SW 1271 (cell line): ENCODE measurements at regions not wholly inside any gene's neighbourhood (a gene's known extent, or its start where the extent isn't known, plus 50 kb on each side); places are given as distances from the start of the nearest gene placed in this dataset.
"Not testable (repeated sequence)": the region's sequence is repeated elsewhere in the genome, so short reads cannot be mapped to it uniquely, and the experiment has no call there.

Source experiments
- DNase-seq, 2 experiments: peaks; one replicate each; lab custom pipeline; 2025; lab: John Stamatoyannopoulos, UW

GRCh38 chr9:118650417-118650816 is 718.8 kb downstream of the BRINP1 start:
- DNase-seq: no peak

GRCh38 chr9:118651511-118651910 is 717.7 kb downstream of the BRINP1 start:
- DNase-seq: no peak

GRCh38 chr9:118652258-118652657 is 717.0 kb downstream of the BRINP1 start:
- no peak for DNase-seq

- no peak for DNase-seq
These were observed 716.3 kb downstream of the BRINP1 start for GRCh38 chr9:118652912-118653311.

- DNase-seq: no peak
These were observed 710.2 kb downstream of the BRINP1 start for GRCh38 chr9:118659011-118659410.

DNA sequence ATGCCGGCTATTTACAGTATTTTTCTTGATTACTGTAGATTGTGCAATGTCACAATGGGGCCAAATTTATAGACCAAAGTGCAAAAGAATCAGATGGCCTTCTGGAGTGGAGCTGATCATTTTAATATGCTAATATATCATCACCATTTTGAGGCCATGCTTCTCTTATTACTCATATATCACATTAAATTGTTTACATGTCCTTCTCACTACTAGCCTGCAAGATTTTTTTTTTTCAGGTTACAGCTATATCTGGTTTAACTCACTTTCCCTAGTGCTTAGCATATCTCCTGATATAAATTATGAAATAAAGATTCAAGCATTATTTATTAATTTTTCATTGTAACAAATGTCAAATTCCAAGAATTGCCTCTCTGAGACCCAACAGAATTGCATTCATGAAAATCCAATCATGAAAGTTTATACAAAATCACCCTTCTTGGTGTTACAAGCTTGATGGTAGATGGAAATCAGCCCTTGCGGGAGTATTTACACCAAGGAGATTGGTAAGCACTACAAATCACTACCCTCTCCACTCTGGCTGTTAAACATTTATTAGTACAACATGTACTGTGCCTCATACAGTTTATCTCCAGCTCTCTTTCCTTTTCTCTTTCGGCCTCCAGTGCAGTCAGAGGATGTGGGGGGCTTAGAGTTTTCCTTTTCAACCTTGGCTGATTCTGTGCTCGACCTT is 703.9 kb downstream of the BRINP1 start:
- DNase-seq: no peak

GRCh38 chr9:118670011-118670953 is 699.0 kb downstream of the BRINP1 start:
- no peak for DNase-seq

- DNase-seq: no peak
These were observed 694.3 kb downstream of the BRINP1 start for GRCh38 chr9:118674942-118675341.

DNA sequence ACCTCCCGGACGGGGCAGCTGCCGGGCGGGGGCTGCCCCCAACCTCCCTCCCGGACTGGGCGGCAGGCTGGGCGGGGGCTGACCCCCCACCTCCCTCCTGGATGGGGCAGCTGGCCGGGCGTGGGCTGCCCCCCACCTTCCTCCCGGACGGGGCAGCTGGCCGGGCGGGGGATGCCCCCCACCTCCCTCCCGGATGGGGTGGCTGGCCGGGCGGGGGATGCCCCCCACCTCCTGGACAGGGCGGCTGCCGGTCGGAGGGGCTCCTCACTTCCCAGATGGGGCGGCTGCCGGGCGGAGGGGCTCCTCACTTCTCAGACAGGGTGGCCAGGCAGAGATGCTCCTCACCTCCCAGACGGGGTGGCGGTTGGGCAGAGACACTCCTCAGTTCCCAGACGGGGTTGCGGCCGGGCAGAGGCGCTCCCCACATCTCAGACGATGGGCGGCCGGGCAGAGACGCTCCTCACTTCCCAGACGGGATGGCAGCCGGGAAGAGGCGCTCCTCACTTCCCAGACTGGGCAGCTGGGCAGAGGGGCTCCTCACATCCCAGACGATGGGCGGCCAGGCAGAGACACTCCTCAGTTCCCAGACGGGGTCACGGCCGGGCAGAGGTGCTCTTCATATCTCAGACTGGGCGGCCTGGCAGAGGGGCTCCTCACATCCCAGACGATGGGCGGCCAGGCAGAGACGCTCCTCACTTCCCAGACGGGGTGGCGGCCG is 691.1 kb downstream of the BRINP1 start:
- not testable (repeated sequence) for DNase-seq

DNA sequence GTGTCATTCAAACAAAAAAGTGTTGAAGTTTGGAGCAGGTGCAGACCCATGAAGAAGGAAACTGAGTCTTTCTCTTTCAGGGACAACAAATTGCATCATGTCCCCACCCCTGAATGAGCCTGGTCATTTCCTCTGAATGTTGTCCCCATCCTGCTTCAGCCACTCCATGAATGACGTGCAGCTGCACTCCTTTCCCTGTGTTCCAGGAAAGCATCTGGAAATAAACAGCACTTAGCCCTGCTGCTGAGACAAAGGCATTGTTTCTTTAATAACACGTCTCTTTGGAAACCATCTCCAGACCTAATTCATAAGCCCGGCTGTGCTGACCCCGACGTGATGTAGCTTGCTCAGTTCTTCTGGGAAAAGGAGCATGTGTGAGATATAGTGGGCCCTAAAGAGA is 682.3 kb downstream of the BRINP1 start:
- no peak for DNase-seq

GRCh38 chr9:118689280-118689679 is 680.0 kb downstream of the BRINP1 start:
- no peak for DNase-seq

DNA sequence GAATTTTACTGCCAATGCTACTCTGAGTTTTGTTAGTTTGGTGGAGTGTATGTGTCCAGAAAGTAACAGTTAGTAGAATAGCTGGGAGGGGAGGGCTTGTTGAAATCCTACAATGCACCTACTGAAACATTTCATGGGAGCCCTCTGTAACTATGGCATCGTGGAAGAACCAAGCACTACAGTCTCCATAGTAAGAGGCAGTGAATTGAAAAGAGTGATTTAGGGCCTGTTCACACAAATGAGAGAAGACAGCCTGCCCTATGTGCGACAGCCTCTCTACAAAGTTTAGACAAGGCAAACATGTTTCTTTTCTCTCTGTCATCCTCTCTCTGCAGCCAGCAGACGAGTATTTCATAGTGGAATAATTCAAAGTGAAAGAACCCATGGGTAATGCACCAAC is 676.6 kb downstream of the BRINP1 start:
- no peak for DNase-seq

DNA sequence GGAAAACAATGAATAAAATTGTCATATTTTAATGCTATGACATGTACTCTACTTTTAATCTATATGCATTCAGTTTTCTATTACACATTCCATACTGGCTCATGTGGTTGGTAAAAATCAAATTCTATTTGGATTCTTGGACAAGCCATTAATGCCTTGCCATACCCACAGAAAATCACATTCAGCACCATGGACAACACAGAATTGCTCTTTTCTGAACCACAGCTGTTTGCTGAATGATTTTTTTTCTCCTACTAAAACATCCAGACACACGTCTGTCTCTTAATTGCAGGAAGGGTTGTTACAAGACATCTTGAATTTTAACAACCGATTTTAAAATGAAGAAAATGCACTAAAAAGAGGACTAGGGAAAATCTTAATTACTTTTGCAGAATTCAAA is 675.6 kb downstream of the BRINP1 start:
- DNase-seq: no peak

DNA sequence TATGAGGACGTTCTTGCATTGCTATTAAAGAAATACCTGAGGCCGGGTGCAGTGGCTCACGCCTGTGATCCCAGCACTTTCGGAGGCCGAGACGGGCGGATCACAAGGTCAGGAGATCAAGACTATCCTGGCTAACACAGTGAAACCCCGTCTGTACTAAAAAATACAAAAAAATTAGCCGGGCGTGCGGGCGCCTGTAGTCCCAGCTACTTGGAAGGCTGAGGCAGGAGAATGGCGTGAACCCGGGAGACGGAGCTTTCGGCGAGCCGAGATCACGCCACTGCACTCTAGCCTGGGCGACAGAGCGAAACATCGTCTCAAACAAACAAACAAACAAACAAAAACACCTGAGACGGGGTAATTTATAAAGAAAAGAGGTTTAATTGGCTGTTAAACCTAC is 674.0 kb downstream of the BRINP1 start:
- DNase-seq: not testable (repeated sequence)

GRCh38 chr9:118701985-118702384 is 667.2 kb downstream of the BRINP1 start:
- DNase-seq: no peak

DNA sequence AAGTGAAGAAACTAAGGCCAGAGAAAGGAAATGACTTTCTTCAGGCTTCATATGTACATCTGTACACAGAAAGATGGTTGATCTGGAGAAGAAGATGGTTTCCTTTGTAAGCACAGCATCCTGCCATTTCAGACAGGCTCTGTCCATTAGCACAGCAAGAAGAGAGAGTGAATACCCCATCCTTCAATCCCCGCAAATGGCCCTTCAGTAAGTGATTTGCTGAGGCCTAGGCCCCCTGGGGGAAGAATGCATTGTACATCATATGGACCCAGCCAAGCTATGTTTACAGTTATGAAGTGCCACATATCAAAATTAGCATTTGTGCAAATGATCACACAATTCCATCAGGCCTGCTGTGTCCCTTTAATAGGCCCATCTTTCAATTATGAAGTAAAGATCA is 657.4 kb downstream of the BRINP1 start:
- no peak for DNase-seq

DNA sequence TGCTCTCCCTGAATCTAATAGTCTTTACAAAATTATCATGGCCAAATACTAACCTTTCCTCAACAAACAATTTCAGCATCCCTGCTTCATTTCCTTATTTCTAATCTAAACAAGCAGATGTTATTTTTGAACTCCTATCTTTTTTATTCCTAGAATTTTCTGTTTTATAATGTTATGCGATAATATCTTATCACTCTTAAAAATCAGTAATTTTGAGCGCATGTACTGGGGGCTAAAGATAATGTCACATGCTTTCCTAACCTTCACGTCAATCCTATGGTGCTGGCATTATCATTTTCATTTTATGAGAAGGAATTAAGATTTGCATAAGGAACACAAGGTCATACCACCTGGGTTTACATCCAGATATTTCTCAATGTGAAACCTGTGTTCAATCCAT is 648.0 kb downstream of the BRINP1 start:
- DNase-seq: no peak

GRCh38 chr9:118721923-118722322 is 647.3 kb downstream of the BRINP1 start:
- DNase-seq: no peak

- no peak for DNase-seq
These were observed 639.3 kb downstream of the BRINP1 start for GRCh38 chr9:118729981-118730380.

DNA sequence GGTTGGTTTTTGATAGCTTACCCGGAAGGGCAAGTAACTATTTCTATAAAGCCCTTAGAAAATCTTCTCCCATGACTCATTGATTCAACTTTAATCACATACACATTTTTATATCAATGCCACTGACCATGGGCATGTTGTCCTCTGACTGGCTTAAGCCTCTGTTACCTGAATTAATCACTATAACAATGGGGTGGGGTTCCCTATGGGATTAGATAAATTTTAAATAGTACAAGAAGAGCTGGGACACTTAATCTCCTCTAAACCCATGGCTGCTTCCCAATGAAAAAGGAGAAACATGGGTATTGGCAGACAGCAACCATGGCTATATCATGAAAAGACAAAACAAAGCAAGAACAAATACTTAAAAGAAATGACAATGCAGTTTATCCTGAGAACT is 636.2 kb downstream of the BRINP1 start:
- no peak for DNase-seq

DNA sequence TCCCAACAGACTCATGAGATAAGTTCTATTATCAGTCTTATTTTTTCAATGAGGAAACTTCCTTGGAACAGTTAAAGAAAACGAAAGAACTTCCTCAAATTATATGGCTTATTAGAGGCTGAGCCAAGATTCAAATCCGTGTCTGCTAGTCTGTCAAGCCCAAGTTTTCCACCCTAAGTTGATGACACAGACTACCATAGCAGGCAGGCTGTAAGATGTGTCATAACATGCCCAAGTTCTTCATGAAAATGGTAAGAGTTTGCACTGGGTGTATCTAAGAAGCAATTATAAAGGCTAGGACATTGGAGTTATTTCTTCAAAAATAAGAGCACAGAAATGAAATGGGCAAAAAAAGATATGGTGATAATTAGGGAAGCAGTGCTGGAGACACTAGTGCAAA is 634.5 kb downstream of the BRINP1 start:
- DNase-seq: no peak

GRCh38 chr9:118736406-118736805 is 632.8 kb downstream of the BRINP1 start:
- DNase-seq: no peak
